ENCODE measurements at regions not wholly inside any gene's neighbourhood (a gene's known extent, or its start where the extent isn't known, plus 50 kb on each side); places are given as distances from the start of the nearest gene placed in this dataset.

DNA sequence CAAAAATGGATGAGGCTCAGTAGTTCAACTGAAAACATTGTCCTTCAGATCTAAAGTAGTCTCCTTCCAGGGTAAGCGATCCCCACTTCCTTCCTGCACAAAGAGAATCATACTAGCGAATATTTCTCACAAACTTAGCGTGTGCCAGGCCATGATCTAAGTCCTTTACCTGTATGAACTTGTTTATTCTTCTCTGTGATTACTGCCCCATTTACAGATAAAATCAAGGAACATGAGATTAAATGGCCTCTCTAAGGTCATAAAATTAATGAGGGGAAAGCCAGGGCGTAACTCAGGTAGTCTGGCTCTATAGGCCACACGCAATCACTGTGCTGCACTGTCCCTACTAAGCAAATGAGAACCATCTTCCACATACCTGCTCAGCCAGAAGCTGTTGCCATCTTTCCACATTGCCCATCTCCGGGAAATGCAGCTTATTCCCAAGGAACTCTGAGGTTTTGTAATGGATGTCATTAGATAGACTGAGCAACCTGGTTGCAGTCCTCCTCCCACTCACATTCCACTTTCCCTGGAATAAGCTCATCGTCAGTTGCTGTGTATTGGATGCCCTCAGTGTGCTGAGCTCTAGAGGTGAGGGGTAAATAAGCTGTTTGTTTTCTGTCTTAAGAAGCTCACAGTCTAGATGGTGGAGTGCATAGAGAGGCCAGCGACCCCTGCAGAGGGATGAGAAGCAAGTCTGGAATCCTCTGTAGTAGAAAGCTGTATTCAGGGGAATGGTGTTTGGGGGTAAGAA lies 146.3 kb downstream of the SNX19 start:
- DNase-seq (ENCODE audit: missing footprints): no peak
- intact Hi-C loops (cut with DNase I): no loop called here
- ATAC-seq: no peak

DNA sequence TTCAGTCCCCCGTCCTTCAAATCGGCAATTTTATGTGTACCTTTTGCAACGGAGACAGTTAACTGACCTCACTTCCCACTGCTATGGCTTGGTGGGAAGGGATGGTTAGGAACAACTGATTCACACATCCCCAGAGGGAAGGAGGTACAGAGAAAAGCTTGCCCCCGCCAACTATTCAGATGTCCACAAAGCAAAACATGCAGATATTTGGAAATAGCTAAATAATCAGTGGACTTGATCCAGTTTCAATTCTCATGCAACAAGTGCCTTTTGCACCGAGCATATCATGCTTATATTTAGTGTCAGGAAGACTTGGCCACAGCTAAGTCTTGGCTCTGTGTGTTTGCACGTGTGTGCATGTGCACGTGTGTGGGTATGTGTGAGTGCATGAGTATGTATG lies 144.6 kb downstream of the SNX19 start:
- intact Hi-C loops (cut with DNase I): no loop called here
- DNase-seq (ENCODE audit: missing footprints) (no peak), ATAC-seq (peak; percentile 41)

DNA sequence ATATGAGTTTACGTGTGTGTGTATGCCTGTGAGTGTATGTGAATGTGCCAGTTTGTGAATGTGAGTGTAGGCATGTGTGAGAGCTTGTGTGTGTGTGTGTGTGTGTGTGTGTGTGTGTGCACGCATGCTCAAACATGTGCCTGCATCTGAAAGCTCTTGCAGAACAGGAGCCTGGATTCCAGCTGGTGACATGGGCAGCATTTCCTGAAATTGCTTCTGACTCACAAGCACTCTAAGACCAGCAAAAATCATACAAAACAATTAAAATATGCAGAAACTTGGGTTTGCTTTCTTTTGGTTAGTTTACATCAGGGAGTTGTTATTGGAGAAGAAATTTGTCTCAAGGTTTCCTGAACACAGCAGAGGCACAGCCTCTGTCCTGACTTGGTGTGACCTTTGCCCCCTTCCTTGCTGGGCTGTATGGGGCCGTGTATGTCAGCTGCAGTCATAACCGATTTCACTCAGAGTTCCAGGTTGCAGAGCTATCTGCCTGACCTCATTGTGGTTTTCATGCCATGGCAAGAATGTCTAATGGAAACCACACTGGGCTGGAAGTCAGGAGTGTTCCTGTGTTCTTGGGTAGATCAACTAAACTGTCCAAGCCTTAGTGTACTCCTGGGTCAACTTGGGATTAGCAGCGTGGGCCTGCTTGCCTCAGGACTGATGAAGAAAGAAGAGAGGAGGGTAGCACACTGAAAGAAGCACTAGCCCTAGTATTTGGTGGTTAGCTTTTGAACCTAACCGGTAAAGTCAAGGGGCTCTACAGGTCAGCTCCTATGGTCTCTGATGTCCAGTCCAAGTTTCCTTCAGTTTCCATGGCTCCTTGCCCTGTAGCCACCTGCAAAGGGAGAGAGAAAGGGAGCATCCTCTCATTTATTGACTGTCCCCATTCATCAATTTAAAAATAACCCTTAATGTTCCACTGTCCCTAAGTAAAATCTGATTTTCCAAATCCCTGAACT lies 143.7 kb downstream of the SNX19 start:
- ATAC-seq: peak; percentile 27
- intact Hi-C loops (cut with DNase I): no loop called here
- no peak for DNase-seq (ENCODE audit: missing footprints)

DNA sequence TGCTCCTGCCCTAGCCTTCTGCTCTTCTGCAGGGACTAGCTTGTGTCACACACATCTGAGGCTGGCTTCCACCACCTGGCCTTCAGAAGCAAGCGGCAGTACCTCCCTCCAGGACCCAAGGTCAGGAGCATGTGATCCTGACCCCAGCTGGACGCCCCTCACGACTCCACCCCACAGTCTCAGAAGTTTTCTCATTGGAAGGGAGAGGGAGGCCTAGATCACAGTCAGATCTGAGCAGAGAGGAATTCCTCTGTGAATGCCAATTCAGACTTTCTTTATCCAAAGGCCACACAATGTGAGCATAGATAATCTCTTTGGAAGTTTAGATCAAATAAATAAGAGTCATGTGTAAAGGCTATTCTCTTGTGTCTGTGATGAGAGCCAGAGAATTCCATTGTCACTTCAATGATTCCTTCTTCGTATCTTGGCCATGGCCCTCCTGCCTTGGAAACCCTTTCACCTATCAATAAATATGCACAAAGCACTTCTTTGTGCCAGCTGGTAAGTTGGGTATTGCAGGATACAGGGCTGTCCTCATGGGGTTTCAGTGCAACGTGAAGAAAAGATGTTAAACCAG lies 142.9 kb downstream of the SNX19 start:
- DNase-seq (ENCODE audit: missing footprints) (no peak), ATAC-seq (no peak)
- intact Hi-C loops (cut with DNase I): no loop called here

DNA sequence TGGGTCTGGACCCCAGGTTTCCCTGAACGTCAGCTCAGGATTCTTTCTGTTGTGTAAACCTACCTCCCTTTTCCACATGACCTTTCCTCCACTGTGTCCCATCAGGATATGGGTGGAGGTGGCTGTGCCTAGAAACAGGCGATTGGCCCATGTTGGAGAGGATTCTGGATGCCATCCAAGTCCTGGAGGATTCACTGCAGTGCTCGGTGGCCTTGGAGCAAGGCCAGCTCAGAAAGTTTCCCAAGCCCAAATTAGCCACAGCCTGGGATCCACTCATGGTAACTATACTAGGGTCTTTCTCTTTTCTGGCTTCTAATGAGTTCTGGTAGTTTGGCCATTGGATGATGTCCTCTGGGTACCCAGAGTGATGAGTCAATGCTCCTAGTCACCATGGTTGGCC lies 141.6 kb downstream of the SNX19 start:
- intact Hi-C loops (cut with DNase I): no loop called here
- DNase-seq (ENCODE audit: missing footprints): no peak
- ATAC-seq: peak; percentile 63

DNA sequence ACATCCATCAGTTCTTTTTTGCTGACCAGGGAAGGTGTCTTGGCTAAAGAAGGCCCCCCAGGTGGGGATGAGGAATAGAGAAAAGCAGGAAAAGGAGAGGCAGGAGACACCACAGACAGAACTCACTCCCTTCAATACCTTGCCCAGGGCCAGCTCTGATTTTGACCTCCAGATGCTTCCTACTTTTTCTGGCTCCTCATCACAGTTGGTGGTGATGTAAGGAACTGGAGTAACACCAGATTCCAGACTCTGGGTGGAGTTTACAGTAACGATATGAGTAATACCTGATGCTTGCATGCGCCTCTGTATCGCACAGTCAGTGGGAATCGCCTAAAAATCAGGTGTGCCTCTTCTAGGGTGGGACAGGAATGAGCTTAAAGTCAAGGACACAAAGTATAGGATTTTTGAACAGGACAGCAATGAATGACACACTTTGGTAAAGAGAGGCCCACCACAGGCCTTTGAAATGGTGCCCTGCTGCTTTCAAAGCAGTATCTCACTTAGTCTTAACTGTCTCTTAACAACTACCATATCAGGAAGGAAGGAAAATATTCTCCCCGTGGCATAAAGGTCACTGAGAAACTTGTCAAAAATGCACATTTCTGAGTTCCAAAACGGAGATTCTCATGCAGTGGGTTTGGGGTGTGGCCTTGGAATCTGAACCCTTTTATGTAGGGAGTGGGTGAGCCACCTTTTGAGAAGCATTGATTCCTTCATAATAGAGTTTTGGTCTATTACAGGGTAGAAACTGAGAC lies 140.8 kb downstream of the SNX19 start:
- DNase-seq (ENCODE audit: missing footprints) (no peak), ATAC-seq (no peak)
- intact Hi-C loops (cut with DNase I): no loop called here

DNA sequence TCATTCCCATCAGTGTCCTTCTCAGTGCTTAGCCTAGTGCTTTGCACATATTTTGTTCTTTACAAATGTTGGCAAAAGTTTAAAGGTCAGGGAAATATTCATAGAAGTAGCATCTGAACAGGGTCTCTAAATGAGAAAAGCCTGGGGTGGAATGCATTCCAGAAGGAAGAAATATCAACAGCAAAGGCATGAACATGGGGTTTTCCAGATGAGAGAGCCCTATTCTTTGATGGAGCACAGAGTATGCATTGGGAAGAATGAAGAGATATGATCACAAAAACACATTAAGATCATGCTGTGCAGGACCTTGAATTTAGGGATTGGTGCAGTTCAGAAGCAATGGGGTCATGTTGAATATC lies 140.2 kb downstream of the SNX19 start:
- no peak for DNase-seq (ENCODE audit: missing footprints)
- intact Hi-C loops (cut with DNase I): no loop called here
- ATAC-seq: no peak

DNA sequence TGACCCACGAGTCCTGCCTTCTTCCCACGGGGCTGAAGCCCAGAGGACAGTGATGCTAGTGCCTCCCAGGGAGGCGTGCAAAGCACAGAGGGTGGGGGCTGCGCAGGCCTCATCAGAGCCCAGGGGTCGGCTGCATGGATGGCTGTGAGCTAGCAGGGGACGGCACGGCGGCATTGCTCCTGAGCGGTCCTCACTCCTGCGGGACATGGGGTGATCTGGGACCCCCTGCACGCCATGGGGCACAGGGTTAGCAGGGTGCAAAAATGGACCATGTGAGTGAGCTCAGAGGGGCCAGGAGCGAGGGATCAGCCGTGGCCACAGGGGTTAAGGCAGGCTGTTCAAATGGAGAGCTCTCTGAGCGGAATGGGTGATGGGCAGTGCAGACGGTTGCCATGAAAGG lies 138.3 kb downstream of the SNX19 start:
- intact Hi-C loops (cut with DNase I): no loop called here
- ATAC-seq (no peak), DNase-seq (ENCODE audit: missing footprints) (no peak)

DNA sequence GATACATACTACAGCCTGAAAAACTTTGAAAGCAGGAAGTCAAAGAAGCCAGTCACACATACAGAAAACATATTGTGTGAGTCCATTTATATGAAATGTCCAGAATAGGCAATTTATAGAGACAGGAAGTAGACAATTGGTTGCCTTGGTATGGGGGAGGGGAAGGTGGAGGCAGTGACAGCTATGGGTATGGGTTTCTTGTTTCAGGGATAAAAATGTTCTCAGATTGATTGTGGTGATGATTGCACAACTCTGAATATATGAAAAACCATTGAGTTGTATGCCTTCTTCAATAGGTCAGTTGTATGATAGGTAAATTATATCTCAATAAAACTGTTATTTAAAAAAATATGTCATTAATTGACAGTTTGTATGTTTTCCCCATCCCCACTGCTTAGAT lies 137.6 kb downstream of the SNX19 start:
- ATAC-seq: no peak
- intact Hi-C loops (cut with DNase I): no loop called here
- no peak for DNase-seq (ENCODE audit: missing footprints)

DNA sequence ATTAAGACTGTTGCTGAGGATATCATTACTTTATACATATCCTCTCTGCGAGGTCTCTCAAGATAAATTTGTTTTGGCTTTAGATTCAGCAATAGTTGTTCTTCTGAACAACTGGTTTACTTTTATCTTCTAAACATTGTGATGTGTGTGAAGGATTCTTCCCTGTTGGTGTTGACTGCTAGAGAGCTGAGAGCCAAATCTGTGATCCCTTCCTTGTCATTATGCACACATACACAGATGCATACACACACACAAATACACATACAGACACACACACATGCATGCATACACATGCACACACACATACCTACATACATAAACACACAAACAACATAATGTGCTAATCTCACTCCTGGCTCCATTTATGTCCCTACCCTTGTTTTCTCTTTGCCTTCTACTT lies 137.0 kb downstream of the SNX19 start:
- ATAC-seq: no peak
- DNase-seq (ENCODE audit: missing footprints): no peak
- intact Hi-C loops (cut with DNase I): no loop called here

DNA sequence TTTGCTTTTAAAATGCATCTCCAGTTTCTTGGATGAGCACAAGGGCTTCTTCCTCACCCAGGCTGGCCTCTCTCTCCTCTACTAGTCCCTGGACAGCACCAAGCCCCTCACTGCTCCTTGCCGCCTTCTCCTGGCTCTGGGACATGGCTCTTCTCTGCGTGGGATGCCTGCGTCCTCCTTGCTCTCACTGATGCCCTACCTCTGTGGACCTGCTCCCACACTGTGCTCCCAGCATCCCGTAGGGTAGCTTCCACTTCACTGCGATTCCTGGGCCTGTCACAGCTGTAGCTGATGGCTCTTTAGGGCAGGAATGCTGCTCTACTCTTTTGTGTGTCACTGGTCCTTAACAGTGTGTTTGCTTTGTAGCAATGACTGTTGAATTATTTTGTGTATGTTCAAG lies 136.3 kb downstream of the SNX19 start:
- ATAC-seq: no peak
- no peak for DNase-seq (ENCODE audit: missing footprints)
- intact Hi-C loops (cut with DNase I): loop anchor here (5.0 kb wide), 1 partner anchor 47 kb away; no protein-coding TSS in a partner anchor

DNA sequence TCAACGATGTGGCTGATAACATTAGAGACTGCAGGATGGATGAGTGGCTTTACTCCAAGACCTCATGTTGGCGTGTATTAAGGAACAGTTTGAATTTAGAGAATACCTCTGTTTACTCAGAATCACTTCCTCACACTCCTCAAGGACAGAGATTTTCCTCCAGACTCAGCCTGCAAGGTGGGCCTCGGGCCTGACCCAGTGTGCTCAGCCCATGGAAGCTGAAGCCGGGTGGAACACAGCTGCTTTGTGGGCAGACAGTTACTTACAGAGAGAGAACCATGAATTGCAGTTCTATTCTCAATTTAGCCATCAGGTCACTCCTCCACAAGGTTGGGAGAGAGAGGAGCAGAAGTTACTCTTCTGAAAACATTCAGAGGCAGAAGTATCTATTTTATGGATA lies 135.8 kb downstream of the SNX19 start:
- DNase-seq (ENCODE audit: missing footprints) (no peak), ATAC-seq (no peak)
- intact Hi-C loops (cut with DNase I): loop anchor here (5.0 kb wide), 1 partner anchor 47 kb away; no protein-coding TSS in a partner anchor

DNA sequence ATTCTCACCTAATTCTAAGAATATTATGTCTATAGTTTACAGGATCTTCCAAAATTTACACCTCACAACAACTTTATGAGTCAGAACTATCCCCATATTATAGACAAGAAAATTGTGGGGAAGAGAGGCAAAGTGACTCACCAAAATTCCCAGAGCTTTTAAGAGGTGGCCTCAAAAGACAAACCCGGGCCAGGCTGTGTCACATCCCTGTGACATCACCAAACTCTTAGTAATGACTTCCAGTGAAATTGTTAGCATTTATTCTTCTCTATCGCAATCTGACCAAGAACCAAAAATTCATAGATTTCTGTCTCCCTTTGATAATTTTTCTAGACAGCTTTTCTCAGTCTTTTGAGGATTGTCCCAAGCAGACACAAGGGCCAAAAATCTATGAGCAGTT lies 134.3 kb downstream of the SNX19 start:
- DNase-seq (ENCODE audit: missing footprints) (no peak), ATAC-seq (no peak)
- intact Hi-C loops (cut with DNase I): loop anchor here (5.0 kb wide), 1 partner anchor 45 kb away; no protein-coding TSS in a partner anchor

DNA sequence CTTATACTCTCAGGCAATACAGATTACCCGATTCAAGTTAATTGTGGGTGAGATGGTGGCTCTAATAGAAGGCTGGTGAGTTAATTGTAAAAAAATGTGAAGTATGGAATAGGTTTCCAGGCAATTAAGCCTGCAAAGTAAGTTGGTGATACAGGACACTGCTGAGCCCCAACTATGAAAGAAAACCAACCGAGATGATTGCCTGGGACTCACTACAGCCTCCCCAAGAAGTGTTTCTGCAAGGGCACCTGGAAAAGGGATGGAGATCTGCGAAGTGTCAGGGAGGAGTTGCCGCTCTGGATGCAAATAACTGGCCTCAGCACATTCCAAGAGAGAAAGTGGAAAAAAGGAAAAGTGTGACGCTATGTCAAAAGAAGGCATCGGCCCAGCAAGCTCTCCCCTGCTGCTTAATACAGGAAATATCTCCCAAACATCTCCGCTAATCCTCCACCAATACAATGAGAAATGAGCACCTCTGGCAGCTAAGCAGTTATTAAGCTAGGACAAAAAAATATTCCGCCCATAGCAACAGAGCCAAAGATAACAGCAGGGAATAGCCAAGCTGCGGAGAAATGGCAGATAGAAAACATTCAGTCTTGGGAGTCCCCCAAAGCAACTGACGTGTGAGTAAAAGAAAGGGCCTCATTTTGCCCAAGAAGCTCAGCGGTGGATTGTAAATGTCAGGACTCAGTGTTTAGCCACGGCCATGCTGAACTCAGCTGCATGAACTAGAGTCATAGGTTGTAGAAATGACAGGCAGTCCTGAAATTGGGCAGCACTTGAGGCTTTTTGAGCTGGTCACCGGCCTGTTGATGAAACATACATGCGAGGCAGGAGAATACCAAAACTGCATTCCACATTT lies 133.7 kb downstream of the SNX19 start:
- DNase-seq (ENCODE audit: missing footprints): no peak
- intact Hi-C loops (cut with DNase I): loop anchor here (5.0 kb wide), 1 partner anchor 45 kb away; no protein-coding TSS in a partner anchor
- peak; percentile 72 for ATAC-seq

DNA sequence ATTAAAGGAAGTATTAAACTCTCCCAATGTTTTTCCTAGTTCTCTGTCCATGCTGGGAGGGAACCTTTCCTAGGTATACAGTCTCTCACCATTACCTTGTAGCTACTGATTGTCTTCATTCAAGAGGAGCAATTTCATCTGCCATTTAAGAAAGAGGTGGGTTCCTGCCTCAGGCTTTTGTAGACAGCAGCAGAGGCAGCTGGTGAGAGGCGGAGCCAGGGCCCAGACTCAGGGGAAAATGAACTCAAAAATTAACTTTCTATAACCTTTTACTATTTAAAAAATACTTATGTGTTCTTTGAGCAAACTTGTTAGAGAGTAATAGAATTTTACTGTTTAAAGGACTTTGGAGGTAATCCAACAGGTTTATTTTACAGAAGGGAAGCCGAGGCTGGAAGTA lies 133.0 kb downstream of the SNX19 start:
- DNase-seq (ENCODE audit: missing footprints): no peak
- no peak for ATAC-seq
- intact Hi-C loops (cut with DNase I): loop anchor here (5.0 kb wide), 1 partner anchor 44 kb away; no protein-coding TSS in a partner anchor

DNA sequence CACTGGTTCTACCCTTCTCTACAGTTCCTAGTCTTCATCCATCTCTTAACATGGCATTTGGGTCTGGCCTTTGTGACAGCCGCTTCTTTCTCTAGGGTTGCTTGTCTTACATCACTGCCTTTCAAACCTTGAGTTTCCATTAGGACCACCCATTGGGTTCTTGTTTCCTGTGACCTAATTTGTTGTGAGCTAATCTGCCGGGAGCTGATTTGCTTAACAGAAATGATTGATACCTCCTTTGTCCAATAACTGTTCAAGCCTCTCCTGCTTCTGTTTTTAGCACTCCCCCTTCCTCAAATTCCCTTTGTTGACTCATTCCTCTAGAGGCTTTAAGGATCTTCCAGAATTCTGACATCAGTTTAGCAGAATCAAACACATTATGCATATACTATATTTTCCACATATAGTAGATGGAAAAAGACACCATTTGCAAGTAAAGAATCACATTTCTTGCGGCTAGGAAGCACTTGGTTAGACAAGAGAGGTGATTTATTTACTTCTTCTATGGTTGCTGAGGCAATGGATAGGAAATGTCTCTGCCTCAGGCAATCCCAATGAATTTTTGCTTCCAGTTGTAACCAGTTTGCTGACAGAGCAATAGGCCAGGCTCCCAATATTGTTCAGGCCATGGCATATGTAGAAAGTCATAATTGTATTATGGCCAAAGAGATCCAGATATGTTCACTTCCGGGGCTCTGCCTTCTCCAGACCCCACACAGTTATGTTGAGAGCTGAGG lies 130.7 kb downstream of the SNX19 start:
- DNase-seq (ENCODE audit: missing footprints) (no peak), ATAC-seq (no peak)
- intact Hi-C loops (cut with DNase I): loop anchor here (5.0 kb wide), 1 partner anchor 133 kb away; no protein-coding TSS in a partner anchor

DNA sequence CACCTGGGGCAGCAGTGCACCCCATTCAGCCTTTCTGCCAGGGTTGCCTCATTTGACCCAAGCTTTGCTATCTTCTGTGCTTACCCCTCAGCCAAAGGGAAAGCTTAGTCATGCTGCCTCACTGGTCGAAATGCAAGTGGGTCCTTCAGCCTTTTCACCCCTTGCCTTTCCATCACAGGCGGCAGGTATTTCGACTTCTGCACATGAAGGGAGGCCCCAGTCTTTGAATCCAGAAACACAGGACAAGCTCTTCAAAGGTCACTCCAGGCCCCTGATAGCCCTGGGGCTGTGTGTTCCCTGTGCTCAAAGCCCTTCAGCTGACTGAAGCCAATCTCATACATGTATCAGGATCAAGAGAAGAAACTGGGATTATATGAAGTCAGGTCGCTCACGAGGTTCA lies 129.7 kb downstream of the SNX19 start:
- intact Hi-C loops (cut with DNase I): loop anchor here (5.0 kb wide), 1 partner anchor 134 kb away; no protein-coding TSS in a partner anchor
- ATAC-seq (no peak), DNase-seq (ENCODE audit: missing footprints) (no peak)
